Gastrocnemius medialis (tissue), 4 donors: ENCODE measurements at regions not wholly inside any gene's neighbourhood (a gene's known extent, or its start where the extent isn't known, plus 50 kb on each side); places are given as distances from the start of the nearest gene placed in this dataset.

ENCODE experiments used
- ATAC-seq, 2 donors: fragments of 150-250 bp; one replicate each; pipeline ENCODE4 v1.9.1; 2016
- DNase-seq, 2 donors: peaks; one replicate each; pipeline ENCODE4 v3.0.0-alpha.2; 2019
- H3K27ac ChIP-seq, 4 donors: fragments of 200-600 bp; sonication (generic); 1 replicate in 1 of 4; 2 replicates in 3 of 4; pipeline ENCODE4 v1.5.1; 2016 to 2018; ENCODE audit warnings: mild to moderate bottlenecking in 2 of 4, moderate library complexity in 1 of 4
- H3K27me3 ChIP-seq, 3 donors: fragments of 200-600 bp; sonication (generic) in 2 of 3; 1 replicate in 1 of 3; 2 replicates in 2 of 3; pipeline versions ENCODE4 v1.5.1 to v1.6.0; 2016 to 2019; ENCODE audit warnings: mild to moderate bottlenecking in 1 of 3, moderate library complexity in 1 of 3
- H3K36me3 ChIP-seq, 2 donors: fragments of 200-600 bp; sonication (generic) in 1 of 2; one replicate each; pipeline ENCODE4 v1.5.1; 2017 to 2018
- H3K4me1 ChIP-seq, 2 donors: fragments of 200-600 bp; sonication (generic) in 1 of 2; one replicate each; pipeline ENCODE4 v1.5.1; 2016 to 2017; ENCODE audit warnings: mild to moderate bottlenecking in 2 of 2
- H3K4me3 ChIP-seq, 4 donors: fragments of 200-600 bp; sonication (generic) in 3 of 4; 1 replicate in 1 of 4; 2 replicates in 3 of 4; pipeline ENCODE4 v1.5.1; 2016 to 2019; ENCODE audit warnings: mild to moderate bottlenecking in 2 of 4
- H3K9me3 ChIP-seq, 3 donors: fragments of 200-600 bp; sonication (generic) in 2 of 3; 1 replicate in 1 of 3; 2 replicates in 2 of 3; pipeline ENCODE4 v1.5.1; 2016 to 2019
- POLR2A ChIP-seq, 2 donors: fragments of 450-650 bp; IDR thresholded peaks; one replicate each; pipeline ENCODE4 v1.6.1; 2017; ENCODE audit warnings: antibody characterized with exemption in 2 of 2, mild to moderate bottlenecking in 2 of 2, moderate library complexity in 2 of 2
- in situ Hi-C, 4 donors: fragments of 200-750 bp; cut with MboI; loops; one replicate each; pipeline versions ENCODE4 v1.15.0 to v1.8.0; 2017; ENCODE audit warnings: low sequenced_read_pairs in 4 of 4
- intact Hi-C: fragments of 100-400 bp; cut with DNase I; formaldehyde crosslinking; loops from one replicate; pipeline ENCODE4 v1.15.1; 2023; ENCODE audit warnings: low total_unique reads
- TF ChIP-seq, protein P1 (sequence below), 5 experiments: fragments of 450-650 bp in 3 of 5; fragments of 200-600 bp in 2 of 5; sonication (generic) in 2 of 5; IDR thresholded peaks in 4 of 5; conservative IDR thresholded peaks in 1 of 5; 1 replicate in 4 of 5; 2 replicates in 1 of 5; pipeline ENCODE4 v1.5.1; 2016 to 2019; ENCODE audit warnings: antibody characterized with exemption in 5 of 5, mild to moderate bottlenecking in 3 of 5, moderate library complexity in 3 of 5

GRCh38 chr21:32900814-32901213 lies 124.9 kb upstream of the OLIG2 start:
- H3K27me3 ChIP-seq: no peaks in the 10 kb centered on the region
- no peaks in the 10 kb centered on the region for H3K36me3 ChIP-seq
- ATAC-seq (no peak), DNase-seq (no peak)
- no peaks in the 10 kb centered on the region for H3K9me3 ChIP-seq
- in situ Hi-C loops (no loop called here), intact Hi-C loops (no loop called here)
- H3K4me3 ChIP-seq: no peak overlapping the region
- no peak for TF ChIP-seq POLR2A (IDR thresholded peaks at IDR 0.05)
- no peak overlapping the region for H3K27ac ChIP-seq
- no peaks in the 10 kb centered on the region for H3K4me1 ChIP-seq

- in situ Hi-C loops: no loop called here
- Histone ChIP-seq H3K9me3 (no peaks in the 10 kb centered on the region), H3K36me3 (no peaks in the 10 kb centered on the region), H3K27me3 (no peaks in the 10 kb centered on the region), H3K4me1 (no peaks in the 10 kb centered on the region), H3K27ac (no peak overlapping the region), H3K4me3 (no peak overlapping the region)
- TF ChIP-seq POLR2A (IDR thresholded peaks at IDR 0.05): no peak
- TF ChIP-seq, protein P1, sequence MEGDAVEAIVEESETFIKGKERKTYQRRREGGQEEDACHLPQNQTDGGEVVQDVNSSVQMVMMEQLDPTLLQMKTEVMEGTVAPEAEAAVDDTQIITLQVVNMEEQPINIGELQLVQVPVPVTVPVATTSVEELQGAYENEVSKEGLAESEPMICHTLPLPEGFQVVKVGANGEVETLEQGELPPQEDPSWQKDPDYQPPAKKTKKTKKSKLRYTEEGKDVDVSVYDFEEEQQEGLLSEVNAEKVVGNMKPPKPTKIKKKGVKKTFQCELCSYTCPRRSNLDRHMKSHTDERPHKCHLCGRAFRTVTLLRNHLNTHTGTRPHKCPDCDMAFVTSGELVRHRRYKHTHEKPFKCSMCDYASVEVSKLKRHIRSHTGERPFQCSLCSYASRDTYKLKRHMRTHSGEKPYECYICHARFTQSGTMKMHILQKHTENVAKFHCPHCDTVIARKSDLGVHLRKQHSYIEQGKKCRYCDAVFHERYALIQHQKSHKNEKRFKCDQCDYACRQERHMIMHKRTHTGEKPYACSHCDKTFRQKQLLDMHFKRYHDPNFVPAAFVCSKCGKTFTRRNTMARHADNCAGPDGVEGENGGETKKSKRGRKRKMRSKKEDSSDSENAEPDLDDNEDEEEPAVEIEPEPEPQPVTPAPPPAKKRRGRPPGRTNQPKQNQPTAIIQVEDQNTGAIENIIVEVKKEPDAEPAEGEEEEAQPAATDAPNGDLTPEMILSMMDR (IDR thresholded peaks at IDR 0.05 in 4 of 5, conservative IDR thresholded peaks at IDR 0.05 in 1 of 5): no peak
- intact Hi-C loops: no loop called here
- ATAC-seq: no peak
- DNase-seq: no peak
Measured at GRCh38 chr21:32907521-32907920, 118.2 kb upstream of the OLIG2 start.

DNA sequence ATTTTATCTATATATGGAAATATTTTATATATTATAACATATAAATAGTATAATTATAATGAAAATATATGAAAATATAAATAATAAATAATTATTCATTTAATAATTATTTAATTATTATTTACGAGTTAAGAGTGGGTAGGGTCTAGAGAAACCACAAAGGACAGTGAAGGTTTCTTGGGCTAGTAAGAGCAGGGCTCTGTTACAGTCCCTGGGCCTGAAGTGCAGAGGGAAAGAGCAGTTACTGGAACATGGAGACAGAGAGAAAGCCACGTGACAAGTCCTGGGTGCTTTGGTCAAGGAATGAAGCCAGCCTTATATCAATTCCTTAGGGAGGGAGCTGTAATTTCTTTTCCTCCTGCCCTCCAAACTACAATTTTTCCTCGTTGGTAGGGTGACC lies 117.2 kb upstream of the OLIG2 start:
- ATAC-seq (no peak), DNase-seq (no peak)
- Histone ChIP-seq H3K4me1 (no peaks in the 10 kb centered on the region), H3K27me3 (no peaks in the 10 kb centered on the region), H3K27ac (no peak overlapping the region), H3K9me3 (no peaks in the 10 kb centered on the region), H3K36me3 (no peaks in the 10 kb centered on the region), H3K4me3 (no peak overlapping the region)
- intact Hi-C loops: no loop called here
- TF ChIP-seq POLR2A (IDR thresholded peaks at IDR 0.05): no peak
- TF ChIP-seq, protein P1 (IDR thresholded peaks at IDR 0.05 in 4 of 5, conservative IDR thresholded peaks at IDR 0.05 in 1 of 5): no peak
- in situ Hi-C loops: no loop called here

DNA sequence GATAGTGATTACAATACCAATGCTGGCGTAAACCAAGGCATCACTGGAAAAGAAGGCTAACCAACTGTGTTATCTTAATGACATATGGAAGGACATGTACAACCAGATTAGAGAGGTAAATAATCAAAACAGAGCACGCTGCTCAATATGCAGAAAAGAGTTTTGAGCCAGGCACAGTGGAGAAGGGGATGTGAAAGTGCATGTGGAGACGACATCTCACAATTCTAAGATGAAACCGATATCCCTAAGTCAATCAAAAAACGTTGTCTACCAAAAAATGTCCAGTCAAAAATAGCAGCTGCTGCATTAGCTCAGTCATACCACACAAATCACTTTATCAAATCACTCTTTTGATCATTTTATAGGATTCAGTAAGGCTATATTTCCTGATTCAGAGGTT lies 116.3 kb upstream of the OLIG2 start:
- no peak for TF ChIP-seq POLR2A (IDR thresholded peaks at IDR 0.05)
- TF ChIP-seq, protein P1 (IDR thresholded peaks at IDR 0.05 in 4 of 5, conservative IDR thresholded peaks at IDR 0.05 in 1 of 5): no peak
- ATAC-seq (no peak), DNase-seq (no peak)
- no peaks in the 10 kb centered on the region for H3K4me1 ChIP-seq
- intact Hi-C loops: no loop called here
- H3K27ac ChIP-seq: no peak overlapping the region
- H3K4me3 ChIP-seq: no peak overlapping the region
- in situ Hi-C loops: no loop called here
- no peaks in the 10 kb centered on the region for H3K36me3 ChIP-seq
- H3K9me3 ChIP-seq: no peaks in the 10 kb centered on the region
- H3K27me3 ChIP-seq: no peaks in the 10 kb centered on the region

DNA sequence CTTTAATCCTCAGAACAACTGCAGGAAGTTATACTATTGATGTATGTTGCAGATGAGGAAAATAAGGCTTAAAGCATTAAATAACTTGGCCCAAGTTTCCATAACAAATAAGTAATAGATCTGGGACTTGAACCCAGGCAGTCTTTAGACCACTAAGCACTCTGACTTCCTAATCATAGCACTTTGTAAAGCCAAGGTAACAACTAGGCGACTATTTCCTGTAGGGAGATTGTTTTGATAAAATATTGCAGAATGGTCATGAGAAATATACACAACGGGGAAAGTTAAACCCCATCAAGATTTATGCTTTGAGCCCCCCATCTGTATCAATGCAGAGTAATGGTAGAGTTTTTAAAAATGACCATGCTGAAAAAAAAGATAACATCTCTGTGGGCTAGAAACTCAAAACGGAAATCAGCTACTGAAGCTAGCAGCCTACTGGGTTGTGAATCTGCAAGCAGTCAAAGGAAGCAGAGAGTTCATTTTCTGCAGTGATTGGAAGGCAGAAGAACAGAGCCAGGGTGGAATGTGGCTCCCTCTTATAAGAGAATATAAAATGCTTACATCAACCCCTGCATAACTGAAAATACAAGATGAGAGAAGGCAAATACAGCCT lies 111.2 kb upstream of the OLIG2 start:
- ATAC-seq: no peak

More for the DNA sequence above, 111.2 kb upstream of the OLIG2 start:
- TF ChIP-seq, protein P1 (IDR thresholded peaks at IDR 0.05 in 4 of 5, conservative IDR thresholded peaks at IDR 0.05 in 1 of 5): no peak
- no peak for TF ChIP-seq POLR2A (IDR thresholded peaks at IDR 0.05)
- Histone ChIP-seq H3K36me3 (no peaks in the 10 kb centered on the region), H3K9me3 (no peaks in the 10 kb centered on the region), H3K27ac (no peak overlapping the region), H3K27me3 (peaks cover 0 to 3% (median 0%) of the 10 kb centered on the region in 3 donors), H3K4me1 (no peaks in the 10 kb centered on the region), H3K4me3 (no peak overlapping the region)
- intact Hi-C loops: no loop called here
- no peak for DNase-seq
- in situ Hi-C loops: no loop called here
